ENCODE measurements at regions not wholly inside any gene's neighbourhood (a gene's known extent, or its start where the extent isn't known, plus 50 kb on each side); places are given as distances from the start of the nearest gene placed in this dataset.

- Histone ChIP-seq H3K27ac (ENCODE audit: low read length) (no peak overlapping the region), H3K9me3 (ENCODE audit: control insufficient read depth, low read depth, low read length) (no peaks in the 10 kb centered on the region), H3K4me1 (ENCODE audit: control insufficient read depth, insufficient read depth, low read length) (no peaks in the 10 kb centered on the region), H3K4me3 (ENCODE audit: low read length) (no peak overlapping the region), H3K36me3 (ENCODE audit: control insufficient read depth, insufficient read depth, low read length) (no peaks in the 10 kb centered on the region), H3K27me3 (ENCODE audit: control insufficient read depth, insufficient read depth, low read length) (no peaks in the 10 kb centered on the region)
- DNase-seq = no peak
- WGBS (ENCODE audit: insufficient coverage, low lambda C conversion rate) = 82% methylated on average over 1 of the region's 3 CpGs
Measured at GRCh38 chr16:64236316-64236715, 885.5 kb downstream of the CDH11 start.

- Histone ChIP-seq H3K27ac (ENCODE audit: low read length) (no peak overlapping the region), H3K9me3 (ENCODE audit: control insufficient read depth, low read depth, low read length) (no peaks in the 10 kb centered on the region), H3K4me3 (ENCODE audit: low read length) (no peak overlapping the region), H3K27me3 (ENCODE audit: control insufficient read depth, insufficient read depth, low read length) (no peaks in the 10 kb centered on the region), H3K36me3 (ENCODE audit: control insufficient read depth, insufficient read depth, low read length) (no peaks in the 10 kb centered on the region), H3K4me1 (ENCODE audit: control insufficient read depth, insufficient read depth, low read length) (no peaks in the 10 kb centered on the region)
- WGBS (ENCODE audit: insufficient coverage, low lambda C conversion rate) = no CpG with 5 or more reads among the region's 3 CpGs
- DNase-seq = no peak
Measured at GRCh38 chr16:64234200-64234599, 887.7 kb downstream of the CDH11 start.

GRCh38 chr16:64225696-64226095 lies 896.2 kb downstream of the CDH11 start:
- no peak overlapping the region for H3K27ac ChIP-seq (ENCODE audit: low read length)
- H3K27me3 ChIP-seq (ENCODE audit: control insufficient read depth, insufficient read depth, low read length) = no peaks in the 10 kb centered on the region
- H3K9me3 ChIP-seq (ENCODE audit: control insufficient read depth, low read depth, low read length) = no peaks in the 10 kb centered on the region
- DNase-seq = no peak
- H3K4me1 ChIP-seq (ENCODE audit: control insufficient read depth, insufficient read depth, low read length) = no peaks in the 10 kb centered on the region
- no CpG with 5 or more reads among the region's 2 CpGs for WGBS (ENCODE audit: insufficient coverage, low lambda C conversion rate)
- H3K36me3 ChIP-seq (ENCODE audit: control insufficient read depth, insufficient read depth, low read length) = no peaks in the 10 kb centered on the region
- no peak overlapping the region for H3K4me3 ChIP-seq (ENCODE audit: low read length)

GRCh38 chr16:64225036-64225435 lies 896.8 kb downstream of the CDH11 start:
- 94% methylated on average over 3 of the region's 10 CpGs for WGBS (ENCODE audit: insufficient coverage, low lambda C conversion rate)
- H3K4me3 ChIP-seq (ENCODE audit: low read length) = no peak overlapping the region
- H3K27me3 ChIP-seq (ENCODE audit: control insufficient read depth, insufficient read depth, low read length) = no peaks in the 10 kb centered on the region
- no peak for DNase-seq
- H3K4me1 ChIP-seq (ENCODE audit: control insufficient read depth, insufficient read depth, low read length) = no peaks in the 10 kb centered on the region
- no peak overlapping the region for H3K27ac ChIP-seq (ENCODE audit: low read length)
- H3K9me3 ChIP-seq (ENCODE audit: control insufficient read depth, low read depth, low read length) = no peaks in the 10 kb centered on the region
- H3K36me3 ChIP-seq (ENCODE audit: control insufficient read depth, insufficient read depth, low read length) = no peaks in the 10 kb centered on the region

- Histone ChIP-seq H3K27me3 (ENCODE audit: control insufficient read depth, insufficient read depth, low read length) (no peaks in the 10 kb centered on the region), H3K4me3 (ENCODE audit: low read length) (no peak overlapping the region), H3K36me3 (ENCODE audit: control insufficient read depth, insufficient read depth, low read length) (no peaks in the 10 kb centered on the region), H3K4me1 (ENCODE audit: control insufficient read depth, insufficient read depth, low read length) (no peaks in the 10 kb centered on the region), H3K27ac (ENCODE audit: low read length) (no peak overlapping the region), H3K9me3 (ENCODE audit: control insufficient read depth, low read depth, low read length) (no peaks in the 10 kb centered on the region)
- WGBS (ENCODE audit: insufficient coverage, low lambda C conversion rate) = 60% methylated on average over 2 of the region's 4 CpGs
- no peak for DNase-seq
Measured at GRCh38 chr16:64217789-64218535, 903.9 kb downstream of the CDH11 start.

- Histone ChIP-seq H3K9me3 (ENCODE audit: control insufficient read depth, low read depth, low read length) (no peaks in the 10 kb centered on the region), H3K27ac (ENCODE audit: low read length) (no peak overlapping the region), H3K4me3 (ENCODE audit: low read length) (no peak overlapping the region), H3K4me1 (ENCODE audit: control insufficient read depth, insufficient read depth, low read length) (no peaks in the 10 kb centered on the region), H3K27me3 (ENCODE audit: control insufficient read depth, insufficient read depth, low read length) (no peaks in the 10 kb centered on the region), H3K36me3 (ENCODE audit: control insufficient read depth, insufficient read depth, low read length) (no peaks in the 10 kb centered on the region)
- no peak for DNase-seq
- WGBS (ENCODE audit: insufficient coverage, low lambda C conversion rate) = no CpG with 5 or more reads among the region's 3 CpGs
Measured at GRCh38 chr16:64215730-64216129, 906.1 kb downstream of the CDH11 start.

GRCh38 chr16:64211331-64211730 lies 910.5 kb downstream of the CDH11 start:
- 100% methylated on average over 1 of the region's 5 CpGs for WGBS (ENCODE audit: insufficient coverage, low lambda C conversion rate)
- Histone ChIP-seq H3K4me3 (ENCODE audit: low read length) (no peak overlapping the region), H3K27ac (ENCODE audit: low read length) (no peak overlapping the region), H3K36me3 (ENCODE audit: control insufficient read depth, insufficient read depth, low read length) (no peaks in the 10 kb centered on the region), H3K9me3 (ENCODE audit: control insufficient read depth, low read depth, low read length) (no peaks in the 10 kb centered on the region), H3K4me1 (ENCODE audit: control insufficient read depth, insufficient read depth, low read length) (no peaks in the 10 kb centered on the region), H3K27me3 (ENCODE audit: control insufficient read depth, insufficient read depth, low read length) (no peaks in the 10 kb centered on the region)
- no peak for DNase-seq

GRCh38 chr16:64206862-64207261 lies 915.0 kb downstream of the CDH11 start:
- no peaks in the 10 kb centered on the region for H3K36me3 ChIP-seq (ENCODE audit: control insufficient read depth, insufficient read depth, low read length)
- H3K4me3 ChIP-seq (ENCODE audit: low read length) = no peak overlapping the region
- DNase-seq = no peak
- H3K27ac ChIP-seq (ENCODE audit: low read length) = no peak overlapping the region
- H3K9me3 ChIP-seq (ENCODE audit: control insufficient read depth, low read depth, low read length) = no peaks in the 10 kb centered on the region
- no peaks in the 10 kb centered on the region for H3K4me1 ChIP-seq (ENCODE audit: control insufficient read depth, insufficient read depth, low read length)
- H3K27me3 ChIP-seq (ENCODE audit: control insufficient read depth, insufficient read depth, low read length) = no peaks in the 10 kb centered on the region
- WGBS (ENCODE audit: insufficient coverage, low lambda C conversion rate) = no CpG with 5 or more reads among the region's 2 CpGs

- H3K36me3 ChIP-seq (ENCODE audit: control insufficient read depth, insufficient read depth, low read length) = no peaks in the 10 kb centered on the region
- H3K27ac ChIP-seq (ENCODE audit: low read length) = no peak overlapping the region
- no peak for DNase-seq
- no peak overlapping the region for H3K4me3 ChIP-seq (ENCODE audit: low read length)
- H3K4me1 ChIP-seq (ENCODE audit: control insufficient read depth, insufficient read depth, low read length) = no peaks in the 10 kb centered on the region
- no peaks in the 10 kb centered on the region for H3K9me3 ChIP-seq (ENCODE audit: control insufficient read depth, low read depth, low read length)
- no peaks in the 10 kb centered on the region for H3K27me3 ChIP-seq (ENCODE audit: control insufficient read depth, insufficient read depth, low read length)
- no CpG with 5 or more reads among the region's 4 CpGs for WGBS (ENCODE audit: insufficient coverage, low lambda C conversion rate)
Measured at GRCh38 chr16:64203126-64203525, 918.7 kb downstream of the CDH11 start.

GRCh38 chr16:64202571-64202970 lies 919.3 kb downstream of the CDH11 start:
- no peak overlapping the region for H3K4me3 ChIP-seq (ENCODE audit: low read length)
- no peaks in the 10 kb centered on the region for H3K27me3 ChIP-seq (ENCODE audit: control insufficient read depth, insufficient read depth, low read length)
- DNase-seq = no peak
- no peaks in the 10 kb centered on the region for H3K9me3 ChIP-seq (ENCODE audit: control insufficient read depth, low read depth, low read length)
- no peaks in the 10 kb centered on the region for H3K4me1 ChIP-seq (ENCODE audit: control insufficient read depth, insufficient read depth, low read length)
- no peak overlapping the region for H3K27ac ChIP-seq (ENCODE audit: low read length)
- 93% methylated on average over 2 of the region's 4 CpGs for WGBS (ENCODE audit: insufficient coverage, low lambda C conversion rate)
- H3K36me3 ChIP-seq (ENCODE audit: control insufficient read depth, insufficient read depth, low read length) = no peaks in the 10 kb centered on the region

- H3K27ac ChIP-seq (ENCODE audit: low read length) = no peak overlapping the region
- no peaks in the 10 kb centered on the region for H3K27me3 ChIP-seq (ENCODE audit: control insufficient read depth, insufficient read depth, low read length)
- no CpG with 5 or more reads among the region's 1 CpG for WGBS (ENCODE audit: insufficient coverage, low lambda C conversion rate)
- no peak overlapping the region for H3K4me3 ChIP-seq (ENCODE audit: low read length)
- DNase-seq = no peak
- no peaks in the 10 kb centered on the region for H3K4me1 ChIP-seq (ENCODE audit: control insufficient read depth, insufficient read depth, low read length)
- H3K9me3 ChIP-seq (ENCODE audit: control insufficient read depth, low read depth, low read length) = no peaks in the 10 kb centered on the region
- H3K36me3 ChIP-seq (ENCODE audit: control insufficient read depth, insufficient read depth, low read length) = no peaks in the 10 kb centered on the region
Measured at GRCh38 chr16:64196444-64196843, 925.4 kb downstream of the CDH11 start.
